ENCODE measurements at regions not wholly inside any gene's neighbourhood (a gene's known extent, or its start where the extent isn't known, plus 50 kb on each side); places are given as distances from the start of the nearest gene placed in this dataset.

DNA sequence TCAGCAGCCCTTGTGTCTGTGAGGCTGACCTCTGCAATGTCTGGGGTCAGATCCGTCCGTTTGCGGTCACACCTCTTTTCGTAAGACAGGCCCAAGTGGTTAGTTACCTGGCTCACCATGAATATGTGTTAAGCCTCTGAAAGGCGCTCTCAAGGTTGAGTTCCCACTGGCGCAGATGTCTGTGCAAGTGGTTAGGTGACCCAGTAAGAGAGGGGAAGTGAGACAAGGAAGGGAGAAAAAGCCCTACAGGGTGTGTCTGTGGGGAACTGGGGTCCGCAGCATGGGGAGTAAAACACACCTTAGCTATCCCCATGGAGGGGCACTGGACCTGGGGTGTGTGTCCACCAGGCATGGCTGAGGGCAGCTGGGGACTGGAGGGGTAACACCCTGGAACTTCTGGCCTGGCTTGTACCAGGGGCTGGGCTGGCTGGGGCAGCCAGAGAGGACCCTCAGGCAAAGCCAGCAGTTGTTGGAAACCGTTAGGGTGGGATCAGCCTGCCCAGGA lies 391.6 kb upstream of the PROK2 start:
- H3K27ac ChIP-seq, result peak overlapping the region; percentile 91
- CTCF ChIA-PET, result no interaction called here
- DNase-seq (ENCODE audit: low spot score), result no peak
- TF ChIP-seq, protein P1, sequence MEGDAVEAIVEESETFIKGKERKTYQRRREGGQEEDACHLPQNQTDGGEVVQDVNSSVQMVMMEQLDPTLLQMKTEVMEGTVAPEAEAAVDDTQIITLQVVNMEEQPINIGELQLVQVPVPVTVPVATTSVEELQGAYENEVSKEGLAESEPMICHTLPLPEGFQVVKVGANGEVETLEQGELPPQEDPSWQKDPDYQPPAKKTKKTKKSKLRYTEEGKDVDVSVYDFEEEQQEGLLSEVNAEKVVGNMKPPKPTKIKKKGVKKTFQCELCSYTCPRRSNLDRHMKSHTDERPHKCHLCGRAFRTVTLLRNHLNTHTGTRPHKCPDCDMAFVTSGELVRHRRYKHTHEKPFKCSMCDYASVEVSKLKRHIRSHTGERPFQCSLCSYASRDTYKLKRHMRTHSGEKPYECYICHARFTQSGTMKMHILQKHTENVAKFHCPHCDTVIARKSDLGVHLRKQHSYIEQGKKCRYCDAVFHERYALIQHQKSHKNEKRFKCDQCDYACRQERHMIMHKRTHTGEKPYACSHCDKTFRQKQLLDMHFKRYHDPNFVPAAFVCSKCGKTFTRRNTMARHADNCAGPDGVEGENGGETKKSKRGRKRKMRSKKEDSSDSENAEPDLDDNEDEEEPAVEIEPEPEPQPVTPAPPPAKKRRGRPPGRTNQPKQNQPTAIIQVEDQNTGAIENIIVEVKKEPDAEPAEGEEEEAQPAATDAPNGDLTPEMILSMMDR (conservative IDR thresholded peaks at IDR 0.05; ENCODE audit: low read depth), result no peak
- POLR2A ChIA-PET (ENCODE audit: low non-redundant PET), result no interaction called here

GRCh38 chr3:72175296-72175858 lies 390.4 kb upstream of the PROK2 start:
- no peak overlapping the region for H3K27ac ChIP-seq
- POLR2A ChIA-PET (ENCODE audit: low non-redundant PET), result no interaction called here
- no peak for DNase-seq (ENCODE audit: low spot score)
- CTCF ChIA-PET, result no interaction called here
- TF ChIP-seq, protein P1 (conservative IDR thresholded peaks at IDR 0.05; ENCODE audit: low read depth), result no peak

- TF ChIP-seq, protein P1 (conservative IDR thresholded peaks at IDR 0.05; ENCODE audit: low read depth), result no peak
- DNase-seq (ENCODE audit: low spot score), result no peak
- ChIA-PET CTCF (no interaction called here), POLR2A (ENCODE audit: low non-redundant PET) (no interaction called here)
- no peak overlapping the region for H3K27ac ChIP-seq
These were observed 389.9 kb upstream of the PROK2 start for GRCh38 chr3:72174890-72175289.

GRCh38 chr3:72174040-72174439 lies 389.1 kb upstream of the PROK2 start:
- ChIA-PET CTCF (no interaction called here), POLR2A (ENCODE audit: low non-redundant PET) (no interaction called here)
- DNase-seq (ENCODE audit: low spot score), result no peak
- TF ChIP-seq, protein P1 (conservative IDR thresholded peaks at IDR 0.05; ENCODE audit: low read depth), result no peak
- no peak overlapping the region for H3K27ac ChIP-seq

DNA sequence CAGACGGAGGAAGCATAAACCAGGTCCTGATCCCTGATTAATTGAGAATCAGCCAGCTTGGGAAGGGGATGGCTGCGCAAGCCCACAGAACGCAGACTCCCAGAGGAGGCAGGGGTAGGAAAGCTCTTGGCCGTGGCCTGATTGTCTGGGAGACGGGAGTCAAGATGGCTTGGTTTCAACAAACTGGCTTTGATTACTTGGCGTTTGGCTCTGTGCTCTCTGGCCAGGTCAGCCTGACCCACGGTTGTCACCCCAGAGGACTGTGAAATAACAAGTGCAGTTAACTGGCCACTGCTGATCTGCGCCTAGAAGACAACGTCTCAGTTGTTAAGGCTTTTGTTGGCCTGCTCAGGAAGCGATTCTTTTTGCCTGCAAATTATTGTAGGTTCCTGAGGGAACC lies 387.0 kb upstream of the PROK2 start:
- POLR2A ChIA-PET (ENCODE audit: low non-redundant PET), result no interaction called here
- no peak overlapping the region for H3K27ac ChIP-seq

GRCh38 chr3:72171463-72171881 lies 386.5 kb upstream of the PROK2 start:
- no peak overlapping the region for H3K27ac ChIP-seq
- ChIA-PET CTCF (no interaction called here), POLR2A (ENCODE audit: low non-redundant PET) (no interaction called here)
- DNase-seq (ENCODE audit: low spot score), result no peak
- TF ChIP-seq, protein P1 (conservative IDR thresholded peaks at IDR 0.05; ENCODE audit: low read depth), result no peak

More for the DNA sequence above, 387.0 kb upstream of the PROK2 start:
- TF ChIP-seq, protein P1 (conservative IDR thresholded peaks at IDR 0.05; ENCODE audit: low read depth), result no peak
- CTCF ChIA-PET, result interaction anchor here (0.6 kb wide), 1 partner anchor 82 kb away, joined by 4 read pairs; no protein-coding TSS in a partner anchor
- DNase-seq (ENCODE audit: low spot score), result no peak
